LNCAP (cell line): ENCODE measurements at regions not wholly inside any gene's neighbourhood (a gene's known extent, or its start where the extent isn't known, plus 50 kb on each side); places are given as distances from the start of the nearest gene placed in this dataset.

Experiments
- TF ChIP-seq, protein P1 (sequence below): fragments of 450-650 bp; IDR thresholded peaks from 2 replicates; pipeline ENCODE4 v1.5.1; 2017; ENCODE audit warnings: mild to moderate bottlenecking

DNA sequence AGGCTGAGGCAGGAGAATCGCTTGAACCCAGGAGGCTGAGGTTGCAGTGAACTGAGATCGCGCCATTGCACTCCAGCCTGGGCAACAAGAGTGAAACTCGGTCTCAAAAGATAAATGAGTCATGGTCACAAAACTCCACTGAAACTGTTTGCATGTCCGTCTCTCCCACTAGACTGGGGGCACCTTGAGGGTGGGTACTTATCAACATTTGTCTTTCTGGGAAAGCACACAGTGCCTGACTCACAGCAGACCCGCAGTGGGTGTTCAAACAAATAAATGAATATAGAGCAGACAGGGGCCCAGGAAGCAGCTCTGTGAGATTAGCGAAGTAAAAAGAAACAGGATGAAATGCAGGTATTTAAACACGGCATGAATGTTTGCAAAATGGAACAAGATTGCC, 211.1 kb upstream of the GATA6 start:
- TF ChIP-seq, protein P1, sequence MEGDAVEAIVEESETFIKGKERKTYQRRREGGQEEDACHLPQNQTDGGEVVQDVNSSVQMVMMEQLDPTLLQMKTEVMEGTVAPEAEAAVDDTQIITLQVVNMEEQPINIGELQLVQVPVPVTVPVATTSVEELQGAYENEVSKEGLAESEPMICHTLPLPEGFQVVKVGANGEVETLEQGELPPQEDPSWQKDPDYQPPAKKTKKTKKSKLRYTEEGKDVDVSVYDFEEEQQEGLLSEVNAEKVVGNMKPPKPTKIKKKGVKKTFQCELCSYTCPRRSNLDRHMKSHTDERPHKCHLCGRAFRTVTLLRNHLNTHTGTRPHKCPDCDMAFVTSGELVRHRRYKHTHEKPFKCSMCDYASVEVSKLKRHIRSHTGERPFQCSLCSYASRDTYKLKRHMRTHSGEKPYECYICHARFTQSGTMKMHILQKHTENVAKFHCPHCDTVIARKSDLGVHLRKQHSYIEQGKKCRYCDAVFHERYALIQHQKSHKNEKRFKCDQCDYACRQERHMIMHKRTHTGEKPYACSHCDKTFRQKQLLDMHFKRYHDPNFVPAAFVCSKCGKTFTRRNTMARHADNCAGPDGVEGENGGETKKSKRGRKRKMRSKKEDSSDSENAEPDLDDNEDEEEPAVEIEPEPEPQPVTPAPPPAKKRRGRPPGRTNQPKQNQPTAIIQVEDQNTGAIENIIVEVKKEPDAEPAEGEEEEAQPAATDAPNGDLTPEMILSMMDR = no peak

- TF ChIP-seq, protein P1 = no peak
Measured at GRCh38 chr18:21958707-21959450, 210.5 kb upstream of the GATA6 start.

DNA sequence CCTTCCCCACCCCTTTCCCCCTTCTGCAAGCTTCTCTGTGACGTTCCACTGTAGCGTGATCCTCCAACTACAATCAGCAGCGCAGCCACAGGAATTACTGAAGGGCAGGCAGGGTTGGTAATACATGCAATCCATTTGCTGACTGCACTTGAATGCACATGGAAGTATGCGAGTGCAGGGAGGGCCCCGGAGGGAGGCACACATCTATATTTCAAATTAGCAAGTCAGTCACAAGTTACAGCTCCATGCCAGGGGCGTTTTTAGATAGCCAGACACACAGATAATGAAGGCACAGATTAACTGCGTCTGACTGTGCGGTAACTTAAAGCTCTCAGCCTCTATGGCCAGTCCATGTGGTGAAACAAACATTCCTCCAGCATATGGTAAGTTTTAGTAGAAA, 209.2 kb upstream of the GATA6 start:
- TF ChIP-seq, protein P1 = no peak

DNA sequence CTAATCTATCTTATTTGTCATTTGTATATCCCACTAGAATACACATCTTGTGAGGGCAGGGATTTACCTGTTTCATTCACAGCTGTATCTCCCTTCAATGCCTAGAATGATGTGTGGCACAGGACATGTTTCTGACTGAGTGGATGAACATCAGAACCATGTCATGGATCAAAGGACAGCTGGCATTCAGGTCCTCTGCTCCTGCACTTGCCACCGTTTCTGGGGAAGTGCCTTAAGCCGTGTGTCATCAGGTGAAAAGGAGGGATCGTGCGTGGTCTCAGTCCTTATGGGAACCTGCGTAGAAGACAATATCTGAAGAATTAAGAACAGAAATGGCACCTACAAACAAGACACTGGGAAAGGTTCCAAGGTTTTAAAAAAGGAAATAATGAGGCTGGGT, 206.1 kb upstream of the GATA6 start:
- TF ChIP-seq, protein P1 = no peak

- TF ChIP-seq, protein P1 = no peak
Measured at GRCh38 chr18:21968338-21968737, 201.1 kb upstream of the GATA6 start.

- TF ChIP-seq, protein P1 = no peak
Measured at GRCh38 chr18:21972281-21972680, 197.1 kb upstream of the GATA6 start.

DNA sequence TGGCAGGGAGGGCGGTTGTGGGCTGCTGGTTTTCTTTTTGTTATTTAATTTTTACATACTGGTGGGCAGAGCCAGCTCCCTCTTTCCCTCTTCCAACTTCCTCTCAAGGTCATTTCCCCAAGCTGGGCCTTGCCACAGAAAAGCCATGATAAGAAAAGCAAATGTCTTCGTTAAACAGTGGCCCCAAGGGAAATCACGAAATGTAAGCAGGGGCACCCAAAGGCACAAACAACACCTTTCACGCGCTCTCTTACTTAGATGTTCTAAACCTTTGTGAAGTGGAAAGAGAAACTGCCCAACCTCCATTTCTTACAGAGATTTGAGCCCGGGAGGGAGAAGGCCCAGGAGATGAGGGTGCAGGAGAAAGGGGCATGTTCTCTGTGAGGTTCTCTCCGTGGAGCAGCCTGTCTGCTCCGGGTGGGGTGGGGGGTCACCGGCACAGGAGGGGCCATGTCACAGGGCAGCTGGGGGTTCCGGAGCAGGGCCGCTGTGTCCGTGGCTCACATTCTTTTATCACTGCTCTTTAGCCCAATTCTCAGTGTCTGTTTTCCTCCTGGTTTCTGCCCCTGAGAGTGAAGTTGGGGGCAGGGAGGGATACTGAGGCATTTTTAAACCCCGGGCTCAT, 190.7 kb upstream of the GATA6 start:
- TF ChIP-seq, protein P1 = no peak
